ENCODE measurements at regions not wholly inside any gene's neighbourhood (a gene's known extent, or its start where the extent isn't known, plus 50 kb on each side); places are given as distances from the start of the nearest gene placed in this dataset.

DNA sequence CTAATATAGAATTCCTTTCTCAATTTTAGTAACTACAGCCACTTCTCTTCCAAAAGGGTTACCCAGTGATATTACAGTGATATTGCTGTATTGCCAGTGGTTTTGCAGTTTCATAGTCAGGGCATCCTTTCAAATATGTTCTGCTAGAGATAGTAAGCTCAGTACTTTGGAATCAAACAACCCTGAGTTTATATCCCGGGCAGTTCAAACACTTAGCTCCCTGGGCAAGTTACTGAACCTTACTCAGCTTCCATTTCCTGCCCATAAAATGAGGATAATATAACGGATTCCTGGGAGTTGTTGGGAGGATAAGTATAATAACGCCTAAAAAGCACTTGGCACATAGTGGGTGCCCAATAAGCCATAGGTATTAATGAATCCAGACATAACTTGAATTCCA is 212.6 kb upstream of the PARD3B start:
- DNase-seq, result no peak

DNA sequence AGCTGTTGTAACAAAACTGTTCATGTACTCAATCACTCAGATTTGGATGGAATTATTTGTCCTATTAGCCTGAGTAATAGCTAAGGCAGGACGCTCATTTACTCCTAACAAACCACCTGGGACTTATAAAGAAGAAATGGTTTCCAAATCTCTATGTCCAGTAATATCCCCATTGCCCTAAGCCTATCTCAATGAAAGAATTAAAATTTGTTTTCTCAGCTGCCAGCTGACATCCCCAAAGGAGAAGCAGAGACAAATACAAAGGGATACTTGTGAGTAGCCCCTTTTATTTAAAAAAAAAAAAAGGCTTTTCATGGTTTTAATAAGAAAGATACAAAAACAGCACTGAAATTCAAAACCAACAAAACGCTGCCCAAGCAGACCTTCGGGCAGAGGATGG is 211.4 kb upstream of the PARD3B start:
- DNase-seq, result no peak

DNA sequence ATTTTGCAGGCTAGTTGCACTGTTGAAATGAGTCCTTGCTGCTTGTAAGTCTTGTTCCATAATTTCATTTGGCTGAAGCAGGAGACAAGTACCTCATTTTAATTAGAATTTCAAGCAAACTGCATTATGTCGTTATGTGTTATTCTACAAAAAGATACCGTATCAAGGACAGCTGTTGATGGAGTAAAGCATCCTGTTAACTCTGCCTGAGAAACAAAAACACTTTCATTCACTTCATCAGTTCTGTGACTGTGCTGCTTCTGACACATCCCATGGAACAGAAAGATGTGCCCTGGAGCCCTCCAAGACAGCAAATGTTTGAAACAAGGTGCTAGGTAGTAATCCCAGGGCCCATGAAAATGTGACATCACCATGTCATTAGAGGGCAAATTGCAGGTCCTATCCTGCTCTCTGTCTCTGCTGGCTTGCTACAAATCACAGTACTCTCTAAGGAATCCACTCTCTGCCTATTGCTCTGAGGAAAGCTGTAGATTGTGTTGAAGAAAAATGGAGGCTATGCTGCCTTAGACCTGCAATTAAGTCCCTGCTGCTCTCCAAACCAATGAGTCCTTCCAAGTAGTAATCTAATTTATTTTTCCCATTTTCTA is 209.7 kb upstream of the PARD3B start:
- DNase-seq, result no peak

GRCh38 chr2:204336153-204336744 is 209.0 kb upstream of the PARD3B start:
- DNase-seq, result no peak

DNA sequence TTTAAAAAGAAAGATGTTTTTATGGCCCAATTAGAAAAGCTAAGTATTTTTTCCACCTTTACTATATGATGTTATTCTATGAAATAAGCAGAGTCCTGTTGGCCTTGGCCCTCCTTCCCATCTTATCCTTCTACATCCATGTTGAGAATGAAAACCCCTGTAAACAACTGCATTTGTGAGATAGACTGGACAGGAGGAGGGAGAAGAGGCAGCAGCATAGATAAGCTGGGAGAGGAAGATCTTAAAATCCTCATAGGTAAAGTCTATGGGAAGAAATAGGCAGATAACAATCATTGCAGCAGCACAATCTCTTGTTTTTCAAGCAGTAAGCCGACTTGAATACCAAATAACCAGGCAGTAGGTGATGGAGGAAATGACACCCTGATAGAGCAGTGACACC is 207.6 kb upstream of the PARD3B start:
- no peak for DNase-seq

GRCh38 chr2:204339212-204339715 is 206.0 kb upstream of the PARD3B start:
- no peak for DNase-seq

DNA sequence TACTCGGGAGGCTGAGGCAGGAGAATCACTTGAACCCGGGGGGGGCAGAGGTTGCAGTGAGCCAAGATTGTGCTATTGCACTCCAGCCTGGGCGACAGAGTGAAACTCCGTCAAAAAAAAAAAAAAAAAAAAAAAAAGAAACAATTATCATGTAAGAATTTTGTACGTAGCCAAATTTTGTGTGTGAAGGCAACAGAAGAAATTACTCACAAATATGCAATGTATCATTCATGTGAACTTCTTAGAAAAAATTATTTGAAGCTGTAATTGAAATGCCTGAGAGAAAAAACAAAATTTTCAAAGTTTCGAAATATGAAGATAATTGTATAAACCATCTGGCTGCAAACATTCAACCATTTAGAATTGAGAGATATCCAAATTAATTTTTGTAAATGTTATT is 204.8 kb upstream of the PARD3B start:
- DNase-seq, result no peak

DNA sequence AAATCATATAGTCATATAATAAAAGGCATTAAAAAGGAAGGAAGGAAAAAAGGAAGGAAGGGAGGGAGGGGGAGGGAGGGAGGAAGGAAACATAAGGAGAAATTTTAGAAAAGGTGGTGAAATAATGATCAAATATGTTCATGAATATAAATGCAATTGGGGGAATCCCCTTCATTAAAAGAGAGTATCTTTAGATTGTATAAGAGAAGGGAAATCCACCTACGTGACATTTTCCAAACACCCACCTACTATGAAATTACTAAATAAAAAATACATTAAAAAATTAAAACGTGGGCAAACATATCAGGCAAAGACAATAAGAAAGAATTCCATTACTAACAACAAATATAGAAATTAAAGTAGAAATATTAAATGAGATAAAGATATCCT is 203.4 kb upstream of the PARD3B start:
- no peak for DNase-seq

- DNase-seq, result no peak
Observed at GRCh38 chr2:204343685-204344084, 201.6 kb upstream of the PARD3B start.

- no peak for DNase-seq
Observed at GRCh38 chr2:204344119-204344518, 201.2 kb upstream of the PARD3B start.

- DNase-seq, result no peak
Observed at GRCh38 chr2:204346906-204347305, 198.4 kb upstream of the PARD3B start.

DNA sequence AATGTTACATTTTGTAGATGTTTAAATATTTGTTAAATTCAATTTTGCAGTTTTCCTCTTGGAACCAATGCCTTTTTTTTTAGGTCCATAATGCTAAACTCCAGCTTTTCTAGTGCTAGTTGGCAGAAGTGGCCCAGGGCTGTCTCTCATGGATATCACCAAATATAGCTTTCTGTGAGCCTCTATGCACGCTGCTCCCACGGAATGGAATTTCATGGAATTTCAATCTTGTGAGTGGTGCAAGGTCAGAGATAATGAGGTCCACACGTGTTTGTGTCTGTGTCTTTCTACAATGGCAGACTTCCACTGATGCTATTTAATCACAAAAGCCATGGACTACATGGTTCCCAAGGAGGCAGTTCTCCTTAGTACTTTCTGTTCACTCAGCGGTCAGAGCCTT is 191.5 kb upstream of the PARD3B start:
- no peak for DNase-seq

- DNase-seq, result no peak
Observed at GRCh38 chr2:204354442-204354856, 190.8 kb upstream of the PARD3B start.

DNA sequence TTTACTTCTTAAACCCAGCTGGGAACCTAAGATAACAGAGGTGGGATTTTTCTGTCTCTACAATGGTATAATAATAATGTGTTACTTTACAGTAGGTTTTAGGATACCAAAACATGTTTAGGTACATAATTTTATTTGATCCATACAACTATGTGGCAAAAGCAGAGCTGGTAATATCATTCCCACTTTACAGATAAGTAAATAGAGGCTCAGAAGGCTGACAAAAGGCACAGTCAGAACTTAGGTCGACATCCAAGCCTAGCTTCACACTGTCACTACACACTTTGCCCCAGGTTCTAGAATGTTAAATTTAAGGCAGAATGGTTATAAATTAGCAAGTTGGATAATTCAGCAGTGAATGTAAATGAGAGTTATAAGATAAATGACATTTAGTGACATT is 189.6 kb upstream of the PARD3B start:
- DNase-seq, result no peak

DNA sequence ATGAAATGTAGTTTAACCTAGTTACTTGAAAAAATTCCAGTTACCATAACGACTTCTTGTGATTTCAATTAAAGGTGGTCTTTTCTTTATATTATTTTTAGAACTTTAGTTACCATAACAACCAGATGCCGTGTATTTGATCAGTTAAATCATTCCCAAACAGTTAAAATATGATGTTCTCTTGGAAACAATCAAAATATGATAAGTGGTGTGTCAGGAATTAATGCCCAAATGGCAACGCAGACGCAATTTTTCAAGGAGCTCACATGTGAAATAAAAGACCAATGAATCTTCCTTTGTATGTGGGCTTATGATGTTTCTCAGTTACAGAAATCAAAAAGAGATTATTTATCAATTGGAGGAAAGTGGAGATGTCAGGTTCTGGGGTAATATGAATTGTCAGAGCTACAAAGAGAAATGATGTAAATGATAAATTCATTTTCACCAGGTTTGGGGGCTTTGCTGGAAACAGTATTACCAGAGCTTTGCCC is 189.1 kb upstream of the PARD3B start:
- DNase-seq, result no peak

DNA sequence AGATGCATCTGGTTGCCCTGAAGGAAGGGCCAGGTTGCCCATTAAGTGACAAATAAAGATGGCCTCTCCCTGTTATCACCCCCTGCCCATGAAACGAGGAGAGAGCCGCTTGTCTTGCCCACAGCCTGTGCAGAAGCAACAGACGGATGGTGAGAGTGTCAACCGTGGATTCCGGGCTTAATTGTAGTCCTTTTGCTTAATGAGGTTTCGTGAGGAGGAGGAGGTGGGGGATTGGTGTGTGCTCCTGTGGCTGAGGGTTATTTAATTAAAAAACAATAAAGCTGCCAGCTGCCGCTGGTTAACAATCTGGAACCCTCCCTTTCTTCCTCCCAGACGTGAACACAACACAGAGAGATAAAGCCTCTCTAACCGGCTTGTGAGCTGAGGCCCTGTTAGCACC is 188.0 kb upstream of the PARD3B start:
- peak; percentile 19 for DNase-seq

GRCh38 chr2:204359076-204359475 is 186.2 kb upstream of the PARD3B start:
- no peak for DNase-seq

- no peak for DNase-seq
Observed at GRCh38 chr2:204360218-204361007, 184.9 kb upstream of the PARD3B start.

- DNase-seq, result no peak
Observed at GRCh38 chr2:204361738-204362137, 183.5 kb upstream of the PARD3B start.

DNA sequence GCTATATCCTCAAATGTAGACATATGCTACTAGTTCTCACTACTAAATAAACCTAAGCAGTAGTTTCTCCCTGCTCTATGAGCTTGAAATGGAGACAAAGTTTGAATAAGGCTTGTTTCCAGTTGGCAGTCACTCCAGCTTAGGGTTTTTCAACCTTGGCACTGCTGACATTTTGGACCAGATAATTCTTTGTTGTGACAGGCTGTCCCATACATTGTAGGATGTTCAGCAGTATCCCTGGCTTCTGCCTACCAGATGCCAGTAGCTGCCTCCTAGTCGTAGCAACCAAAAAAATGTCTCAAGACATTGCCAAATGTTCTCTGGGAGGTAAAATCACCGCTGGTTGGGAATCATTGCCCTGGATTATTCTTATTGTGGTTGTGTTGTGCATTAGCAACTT is 182.7 kb upstream of the PARD3B start:
- DNase-seq, result no peak

- DNase-seq, result no peak
Observed at GRCh38 chr2:204363513-204363912, 181.8 kb upstream of the PARD3B start.

DNA sequence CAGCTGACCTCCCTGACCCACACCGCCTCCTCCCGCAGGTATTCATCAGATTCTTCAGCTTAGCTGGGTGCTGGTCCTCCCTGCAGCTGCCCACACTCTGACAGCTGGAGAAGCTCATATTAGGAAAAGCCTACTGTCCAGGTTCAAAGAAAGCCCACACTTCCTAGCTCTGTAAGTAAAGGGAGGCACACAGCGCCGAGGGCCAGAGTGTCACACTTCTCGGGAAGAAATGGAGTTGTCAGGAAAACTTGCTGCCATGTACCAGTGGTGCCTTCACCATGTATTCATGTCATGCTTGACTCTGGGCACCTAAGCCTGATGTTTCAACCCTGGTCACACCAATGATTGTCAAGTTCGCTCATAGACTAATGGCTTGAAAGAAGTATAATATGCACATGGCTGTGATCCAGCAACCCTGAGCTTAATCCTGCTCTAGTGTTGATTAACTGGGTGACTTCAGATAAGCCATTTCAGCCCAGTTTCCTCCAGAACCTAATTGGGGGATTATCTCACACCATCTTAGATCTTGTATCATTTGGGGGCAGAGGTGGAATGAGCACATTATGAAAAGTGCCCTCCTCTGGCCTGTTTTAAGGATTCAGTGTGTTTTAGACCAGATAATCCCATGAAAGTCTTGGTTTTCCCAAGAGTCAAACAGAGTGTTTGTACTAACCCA is 180.3 kb upstream of the PARD3B start:
- no peak for DNase-seq

- DNase-seq, result no peak
Observed at GRCh38 chr2:204365811-204366210, 179.5 kb upstream of the PARD3B start.

GRCh38 chr2:204367466-204367865 is 177.8 kb upstream of the PARD3B start:
- no peak for DNase-seq

All from NCI-H1436 (cell line).